ENCODE measurements at regions not wholly inside any gene's neighbourhood (a gene's known extent, or its start where the extent isn't known, plus 50 kb on each side); places are given as distances from the start of the nearest gene placed in this dataset.
A peak's percentile ranks its signal among the peaks of the same experiment; 100 is the strongest.
"Not testable (repeated sequence)": the region's sequence is repeated elsewhere in the genome, so short reads cannot be mapped to it uniquely, and the experiment has no call there.

DNA sequence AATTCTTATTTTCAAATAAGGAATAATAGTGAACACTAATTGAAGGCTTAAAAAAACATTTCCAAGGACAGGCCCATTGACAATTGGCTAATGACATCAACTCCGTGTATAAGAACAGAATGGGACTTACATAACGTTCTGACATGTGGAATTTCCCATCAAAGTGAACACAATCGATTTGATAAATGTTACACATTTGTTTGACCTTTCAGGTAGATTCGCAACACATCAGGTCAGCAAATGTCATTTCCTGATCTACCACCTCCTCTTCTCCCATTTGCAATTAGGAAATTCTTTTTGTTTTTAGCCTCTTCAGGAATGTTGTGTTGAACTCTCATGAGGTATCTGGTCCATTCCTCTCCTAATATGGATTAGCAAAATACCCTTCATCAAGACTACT lies 292.9 kb upstream of the SLC14A2 start:
- DNase-seq: no peak

DNA sequence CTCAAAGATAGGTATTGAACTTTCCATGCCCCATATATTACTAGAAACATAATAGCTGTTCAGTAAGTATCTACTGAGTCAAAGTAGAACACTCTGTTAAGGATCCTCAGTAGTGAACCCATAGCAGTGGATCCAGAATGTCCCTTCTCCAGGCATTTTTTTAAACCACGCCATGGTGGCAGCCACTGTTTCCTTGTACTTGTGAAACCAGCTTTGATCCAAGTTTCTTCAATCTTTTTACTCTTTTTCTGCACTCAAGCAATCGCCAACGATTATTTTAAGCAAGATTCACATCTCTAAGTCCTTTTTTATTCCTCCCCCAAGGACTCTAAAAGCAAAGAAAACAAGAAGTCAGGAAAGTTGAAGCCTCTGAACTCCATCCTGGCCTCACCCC lies 291.2 kb upstream of the SLC14A2 start:
- DNase-seq: no peak

DNA sequence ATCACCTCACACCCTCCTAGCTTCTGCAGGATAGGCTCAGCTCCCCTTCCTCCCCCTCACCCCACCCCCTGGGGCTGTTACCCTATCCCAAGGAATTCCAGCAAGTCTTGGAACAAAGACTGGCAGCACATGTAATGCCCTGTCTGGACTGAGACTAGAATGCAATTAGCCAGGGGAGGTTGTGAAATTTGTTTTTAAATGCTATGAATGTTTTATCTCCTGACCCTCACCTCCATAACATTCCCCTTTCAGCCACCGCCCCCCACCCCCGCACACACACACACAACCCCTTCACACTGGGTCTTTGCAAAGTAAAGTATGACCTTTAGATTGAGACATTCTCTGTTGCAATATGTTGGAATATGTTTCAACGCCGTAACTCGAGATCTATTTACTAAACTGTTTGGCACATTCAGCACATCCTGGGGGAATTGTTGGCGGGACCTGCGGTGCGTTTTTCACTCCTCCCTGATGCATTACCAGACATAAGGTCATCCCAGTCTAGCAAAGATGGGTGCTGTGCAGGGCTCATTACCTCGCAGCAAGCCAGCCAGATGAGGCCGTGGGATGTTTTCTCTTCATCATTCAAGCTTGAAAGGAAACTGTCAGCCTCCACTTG lies 290.7 kb upstream of the SLC14A2 start:
- no peak for DNase-seq

DNA sequence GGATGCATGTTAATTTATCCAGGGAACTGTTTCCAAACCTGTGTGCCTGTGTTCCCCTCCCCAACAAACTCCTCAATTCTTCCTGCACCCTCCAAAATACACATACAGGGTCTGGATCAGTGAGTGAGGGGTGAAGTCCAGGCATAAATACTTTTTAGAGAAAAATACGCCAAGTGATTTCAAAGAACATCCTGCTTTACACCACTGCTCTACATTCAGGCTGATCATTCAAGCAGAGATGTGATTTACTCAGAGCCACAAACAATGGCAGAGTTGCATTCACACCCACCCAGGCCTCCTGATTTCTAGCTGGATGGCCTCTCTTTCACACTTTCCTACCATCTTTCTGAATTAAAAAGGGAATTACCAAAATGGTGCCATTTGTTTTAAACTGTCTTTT lies 289.5 kb upstream of the SLC14A2 start:
- DNase-seq: no peak

DNA sequence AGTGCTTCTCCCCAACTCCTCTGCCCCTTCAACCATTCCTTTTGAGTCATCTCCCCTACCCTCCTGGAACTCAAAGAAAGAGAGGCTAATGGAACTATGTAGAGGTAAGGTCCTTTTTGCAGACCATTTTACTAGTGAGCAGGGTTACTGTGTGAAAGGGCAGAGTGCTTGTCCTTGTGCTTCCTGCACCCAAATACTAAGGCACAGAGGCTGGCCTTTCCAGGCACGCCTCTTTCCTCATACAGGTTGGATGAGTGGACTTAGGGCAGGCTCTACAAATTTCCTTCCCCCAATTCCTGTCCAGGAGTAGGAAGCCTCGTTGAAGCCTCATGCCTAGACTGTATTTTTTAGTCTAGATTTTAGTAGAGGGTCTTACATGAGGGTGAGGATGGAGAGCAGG lies 288.8 kb upstream of the SLC14A2 start:
- no peak for DNase-seq

DNA sequence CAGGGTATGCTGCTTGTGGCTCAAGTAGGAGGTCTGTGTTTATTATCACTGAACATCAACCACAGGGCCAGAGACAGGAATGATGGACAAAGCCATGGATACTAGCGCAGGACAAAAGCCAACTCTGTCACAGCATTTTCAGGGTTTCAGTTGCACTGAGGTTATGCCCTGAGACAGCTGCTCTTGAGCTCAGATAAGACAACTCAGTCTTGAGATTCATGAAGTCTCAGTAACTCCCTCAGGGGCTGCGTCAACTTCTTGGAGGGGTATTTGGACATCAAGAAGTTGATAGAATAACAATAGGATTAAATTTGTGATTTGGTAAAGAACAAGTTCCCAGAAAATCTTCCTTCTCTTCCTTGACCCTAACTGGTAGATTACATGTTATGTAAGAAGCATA lies 287.0 kb upstream of the SLC14A2 start:
- no peak for DNase-seq

DNA sequence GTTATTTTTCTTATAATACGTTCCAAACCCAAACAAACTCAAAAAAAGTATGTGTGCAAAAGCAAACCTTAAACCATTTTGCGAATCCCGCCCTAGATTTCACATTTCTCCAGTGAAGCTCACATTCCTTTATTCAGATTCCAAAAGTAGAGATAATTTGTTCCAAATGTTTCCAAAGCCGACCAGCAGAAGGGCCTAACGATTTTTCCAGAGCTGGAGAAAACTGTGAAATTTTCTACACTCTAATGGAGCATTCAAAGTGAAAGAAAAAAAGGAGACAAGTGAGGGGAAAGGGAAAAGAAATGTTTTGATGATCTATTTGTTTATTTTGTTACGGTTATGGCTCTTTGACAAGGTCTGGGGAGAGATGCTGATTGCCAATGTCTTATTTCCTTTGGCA lies 286.5 kb upstream of the SLC14A2 start:
- no peak for DNase-seq

DNA sequence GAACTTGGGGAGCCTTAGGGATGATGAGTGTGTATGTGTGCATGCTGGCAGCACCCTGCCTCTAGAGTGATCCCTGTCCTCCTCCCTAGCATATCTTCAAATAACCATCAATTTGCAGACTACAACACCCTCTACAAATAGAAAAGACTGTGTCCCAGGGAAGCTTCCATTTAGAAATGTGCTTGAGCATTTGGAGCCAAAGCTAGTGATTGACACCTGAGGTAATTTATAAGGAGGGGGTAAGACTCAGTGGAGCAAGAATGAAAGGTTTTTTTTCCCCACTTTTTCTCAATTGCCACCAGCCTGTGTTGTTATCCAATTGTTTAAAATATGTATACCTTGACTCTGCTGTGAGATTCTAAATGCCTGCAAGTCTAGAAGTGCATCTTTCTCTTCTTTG lies 286.0 kb upstream of the SLC14A2 start:
- DNase-seq: no peak

DNA sequence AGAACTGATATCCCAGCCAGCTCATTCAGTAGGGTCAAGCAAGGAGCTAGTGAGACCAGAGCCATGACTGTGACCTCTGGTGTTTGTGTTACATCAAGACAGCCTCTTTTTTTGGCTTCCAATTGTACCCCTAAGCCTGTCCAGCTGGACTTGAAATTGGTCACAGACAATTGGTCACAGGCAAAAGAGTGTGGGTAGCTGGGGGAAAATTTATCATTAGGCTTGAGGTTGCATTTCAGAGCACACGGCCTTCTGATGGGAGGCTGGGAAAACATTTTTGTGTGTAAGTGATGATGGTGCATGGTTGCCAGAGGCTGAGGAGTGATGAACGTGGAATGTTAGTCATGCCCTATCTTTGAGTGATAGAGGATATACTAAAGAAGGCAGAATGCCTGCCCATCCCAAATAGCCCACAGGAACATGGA lies 285.1 kb upstream of the SLC14A2 start:
- DNase-seq: no peak

DNA sequence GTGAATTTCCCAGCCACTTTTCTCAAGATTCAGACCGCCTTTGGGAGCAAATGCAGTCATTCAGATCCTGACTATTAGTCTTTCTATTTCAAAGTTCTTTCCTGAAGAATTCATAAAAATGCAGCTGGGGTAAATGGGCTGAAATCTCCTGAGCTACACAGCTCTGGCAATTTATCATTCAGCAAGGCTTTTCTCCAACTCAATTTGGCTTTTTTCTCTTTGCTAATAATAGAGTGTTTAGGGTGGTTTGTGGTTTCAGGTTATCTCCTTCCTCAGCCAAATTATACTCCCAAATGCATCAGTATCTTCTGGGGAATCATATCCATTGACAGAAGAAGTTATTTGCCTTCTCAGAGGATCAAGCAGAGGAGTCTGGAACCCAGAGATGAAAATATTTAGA lies 282.4 kb upstream of the SLC14A2 start:
- no peak for DNase-seq

DNA sequence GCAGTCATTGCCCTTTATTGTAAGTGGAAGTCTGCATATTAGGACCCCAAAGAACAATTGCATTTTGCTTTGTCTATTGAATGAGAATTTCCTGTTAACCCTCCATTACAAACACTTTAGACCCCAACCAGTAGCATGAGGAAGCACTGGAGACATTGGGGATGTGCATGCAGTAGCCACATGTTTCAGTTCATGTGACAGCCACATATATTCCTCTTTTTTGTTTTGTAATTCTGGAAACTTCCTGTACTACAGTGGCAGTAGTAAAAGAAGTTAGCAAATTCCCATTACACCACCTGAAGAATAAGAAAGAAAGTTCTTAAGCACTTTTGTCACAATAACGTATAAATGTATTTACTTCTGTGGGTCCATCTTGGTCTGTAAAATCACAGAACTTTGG lies 281.1 kb upstream of the SLC14A2 start:
- DNase-seq: peak; percentile 40

DNA sequence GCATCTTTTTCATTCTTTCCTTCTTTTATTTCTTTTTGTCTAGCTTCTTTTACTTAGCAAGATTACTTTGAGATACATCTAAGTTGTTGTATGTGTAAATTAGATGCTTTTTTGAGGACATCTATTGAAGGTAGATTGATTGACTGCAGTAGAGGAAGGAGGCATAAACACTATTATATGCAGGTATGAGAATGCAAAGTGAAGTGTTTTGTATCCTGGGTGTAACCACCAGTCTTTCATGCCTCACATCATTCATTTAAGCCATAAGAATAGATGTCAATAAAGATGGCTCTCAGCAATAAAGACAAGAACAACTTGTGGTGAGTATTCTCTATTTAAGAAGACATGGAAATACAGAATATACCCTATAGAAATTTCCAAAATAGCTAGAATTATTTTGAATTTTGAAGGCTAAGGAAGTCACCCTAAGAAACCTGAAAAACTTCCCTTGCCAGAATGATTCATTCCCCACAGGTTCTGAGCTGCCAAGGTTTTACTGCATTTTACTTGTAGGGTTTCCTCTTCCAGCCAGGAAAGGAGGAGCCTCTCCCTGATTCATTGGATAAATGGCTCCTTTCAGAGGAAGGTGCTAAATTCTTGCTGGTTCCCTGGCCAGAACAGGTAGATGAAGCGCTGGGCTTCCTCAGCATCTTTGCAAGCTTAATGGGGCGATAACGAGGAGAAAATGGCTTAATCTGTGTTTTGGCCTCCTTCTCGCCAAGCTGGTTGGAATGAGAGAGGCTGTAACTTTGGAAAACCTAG lies 279.8 kb upstream of the SLC14A2 start:
- DNase-seq: no peak

DNA sequence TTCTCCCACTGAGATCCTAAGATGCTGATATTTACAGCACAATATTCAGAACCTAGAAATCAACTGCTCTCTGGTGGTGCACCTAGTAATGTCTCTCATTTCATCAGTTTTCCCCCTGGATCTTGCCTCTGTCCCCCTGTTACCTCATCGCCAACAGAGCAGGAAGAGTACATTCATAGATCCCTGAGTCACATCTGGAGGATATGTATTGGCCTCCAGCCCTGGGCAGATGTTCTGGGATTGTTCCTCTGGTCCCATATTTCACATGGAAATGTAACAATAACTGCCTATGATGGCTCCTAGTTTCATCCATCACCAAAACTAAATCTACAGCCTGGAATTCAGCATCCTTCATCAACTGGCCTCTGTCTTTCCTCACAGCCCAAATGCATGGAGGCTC lies 278.8 kb upstream of the SLC14A2 start:
- DNase-seq: no peak

DNA sequence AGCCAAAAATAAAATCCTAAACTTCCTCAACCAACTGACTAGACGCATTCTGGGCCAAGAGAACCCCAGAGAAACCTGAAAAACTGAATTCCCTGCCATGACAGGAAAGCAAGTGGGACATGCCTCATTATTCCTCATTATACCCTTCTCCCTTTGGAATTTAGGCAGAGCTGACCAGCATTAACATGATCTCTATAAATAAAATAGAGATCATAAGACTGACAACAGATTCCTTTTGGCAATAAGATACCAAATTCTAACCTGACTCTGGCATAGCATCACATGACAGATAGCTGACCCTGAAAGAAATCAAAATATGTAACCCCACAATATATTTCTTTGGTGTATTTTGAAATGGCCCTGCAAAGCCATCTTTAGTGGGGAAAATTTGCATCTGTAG lies 277.8 kb upstream of the SLC14A2 start:
- no peak for DNase-seq

DNA sequence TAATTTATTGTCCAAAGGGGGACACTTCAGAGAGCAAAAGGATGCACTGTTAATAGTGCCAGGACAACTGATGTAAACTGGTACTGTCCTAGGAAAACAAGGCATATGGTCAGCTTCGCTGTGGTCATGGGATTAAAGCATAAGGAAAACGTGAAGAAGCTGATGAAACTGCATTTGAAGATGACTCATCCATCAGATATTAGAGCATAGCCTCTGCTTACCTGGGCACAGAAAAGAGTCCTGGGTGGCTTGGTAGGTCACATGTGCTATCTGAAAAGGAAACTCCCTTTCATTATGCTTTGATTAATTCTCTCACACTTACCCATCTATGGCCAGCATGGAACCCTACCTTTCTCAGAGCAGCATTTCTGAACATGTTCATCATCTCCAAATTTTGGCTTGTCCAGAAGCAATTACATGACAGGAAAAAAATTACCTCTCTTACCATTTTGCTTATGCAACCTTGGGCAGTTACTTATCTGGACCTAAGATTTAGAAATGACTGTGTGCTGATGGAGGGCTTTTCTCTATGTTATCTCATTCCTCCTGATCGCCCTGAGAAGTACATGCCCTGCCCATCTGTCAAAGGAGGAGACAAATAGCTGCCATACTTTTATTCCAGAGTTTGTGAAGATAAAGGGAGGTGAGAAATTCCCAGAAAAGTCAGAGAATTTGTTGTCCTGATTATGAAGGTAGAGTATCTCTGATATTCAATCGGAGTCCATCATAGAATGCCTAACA lies 275.3 kb upstream of the SLC14A2 start:
- no peak for DNase-seq

DNA sequence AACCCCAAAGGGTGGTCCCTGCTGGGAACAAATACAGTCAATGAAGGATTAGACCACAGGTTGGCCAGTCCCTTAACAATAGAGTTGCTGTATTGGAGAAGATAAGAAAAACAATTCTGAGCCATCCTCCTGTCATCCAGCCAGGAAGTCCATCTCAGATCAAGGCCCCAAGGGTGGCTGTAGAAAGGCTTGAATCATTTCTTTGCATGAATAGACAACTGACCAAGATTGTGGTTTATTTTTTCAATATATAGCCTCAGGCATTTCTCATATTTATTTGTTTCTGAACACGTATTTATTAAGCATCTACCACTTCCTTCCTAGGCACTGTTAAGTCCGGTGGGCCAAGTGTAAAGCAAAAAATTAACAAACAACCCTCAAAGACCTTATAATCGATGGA lies 274.4 kb upstream of the SLC14A2 start:
- DNase-seq: no peak

DNA sequence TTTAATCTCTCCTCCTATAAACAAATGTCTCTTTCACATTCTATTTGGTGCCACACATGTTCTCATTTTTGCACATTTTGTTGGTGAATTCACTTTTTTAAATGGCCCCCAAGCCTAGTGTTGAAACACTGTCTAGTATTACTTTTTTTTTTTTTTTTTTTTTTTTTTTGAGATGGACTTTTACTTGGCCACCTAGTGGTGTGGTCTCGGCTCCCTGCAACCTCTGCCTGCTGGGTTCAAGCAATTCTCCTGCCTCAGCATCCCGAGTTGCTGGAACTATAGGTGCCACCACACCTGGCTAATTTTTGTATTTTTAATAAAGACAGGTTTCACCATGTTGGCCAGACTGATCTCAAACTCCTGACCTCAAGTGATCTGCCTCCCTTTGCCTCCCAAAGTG lies 273.8 kb upstream of the SLC14A2 start:
- no peak for DNase-seq

DNA sequence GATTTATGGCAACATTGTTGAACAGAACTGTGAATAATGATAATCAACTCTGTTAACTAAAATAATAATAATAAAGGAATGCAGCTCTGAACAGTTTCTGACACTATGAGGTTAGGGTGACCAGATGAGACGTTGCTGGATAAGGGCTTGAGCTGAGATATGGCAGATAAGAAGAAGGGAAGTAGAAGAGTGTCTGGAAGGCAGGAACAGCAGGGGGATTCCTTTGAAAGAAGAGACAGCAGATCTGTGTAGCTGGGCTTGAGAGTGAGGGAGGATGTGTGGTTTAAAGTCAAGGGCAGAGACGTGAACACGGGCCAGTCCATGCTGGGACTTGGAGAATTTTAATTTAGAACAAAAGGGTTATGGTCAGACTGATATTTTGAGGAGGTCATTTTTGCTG lies 273.1 kb upstream of the SLC14A2 start:
- no peak for DNase-seq

DNA sequence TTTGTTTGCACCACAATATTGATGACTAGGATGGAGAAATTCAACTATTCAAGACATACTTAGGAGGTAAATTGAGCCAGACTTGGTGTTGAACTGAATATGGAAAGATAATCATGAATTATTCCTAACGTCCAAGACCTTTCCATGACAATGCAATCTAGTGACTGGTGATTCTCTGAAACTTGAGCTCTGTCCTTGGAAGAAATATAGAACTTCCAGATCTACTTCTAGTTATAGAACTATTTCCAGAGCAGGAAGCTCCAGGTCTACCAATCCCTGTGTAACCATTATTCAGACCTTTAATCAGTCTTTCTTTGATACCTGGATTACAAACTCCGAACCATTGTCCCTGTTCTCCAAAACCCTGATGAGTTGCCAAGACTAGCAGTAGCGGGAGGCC lies 272.6 kb upstream of the SLC14A2 start:
- DNase-seq: no peak

DNA sequence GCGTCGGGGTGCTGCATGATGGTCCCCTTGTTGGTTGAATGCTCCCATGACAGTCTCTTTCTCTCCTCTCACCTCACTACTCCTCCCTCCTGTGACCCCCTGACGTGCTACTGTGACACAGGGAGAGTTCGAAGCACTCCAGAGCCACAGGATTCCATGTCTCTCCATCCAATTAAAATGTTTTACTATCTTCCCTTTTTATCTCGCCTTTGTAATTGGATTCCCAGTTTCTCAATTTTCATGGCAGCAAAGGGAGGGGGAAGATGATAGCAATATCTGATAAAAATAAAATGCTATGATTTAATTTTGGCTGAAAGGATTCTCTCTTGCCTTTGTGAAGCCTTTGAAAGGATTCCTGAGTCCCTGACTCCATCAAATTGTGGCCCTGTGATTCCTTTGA lies 271.9 kb upstream of the SLC14A2 start:
- no peak for DNase-seq

DNA sequence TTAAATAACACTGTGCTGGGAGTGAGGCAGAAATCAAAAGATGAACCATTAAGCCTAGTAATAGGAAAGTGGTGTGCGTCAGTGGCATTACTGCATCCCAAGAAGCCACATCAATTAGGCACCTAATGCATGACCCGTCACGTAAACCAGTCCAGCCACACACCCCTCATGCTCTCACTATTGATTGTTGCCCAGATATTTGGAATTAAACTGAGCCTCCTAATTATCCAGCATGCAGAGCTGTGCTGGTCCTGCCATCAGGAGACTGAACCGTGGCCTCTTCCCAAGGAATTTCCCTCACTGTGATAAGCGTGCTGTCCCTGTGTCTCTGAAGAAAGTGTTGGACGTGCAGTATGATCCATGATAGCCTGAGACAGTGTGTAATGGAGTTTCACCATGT lies 270.6 kb upstream of the SLC14A2 start:
- DNase-seq: not testable (repeated sequence)

DNA sequence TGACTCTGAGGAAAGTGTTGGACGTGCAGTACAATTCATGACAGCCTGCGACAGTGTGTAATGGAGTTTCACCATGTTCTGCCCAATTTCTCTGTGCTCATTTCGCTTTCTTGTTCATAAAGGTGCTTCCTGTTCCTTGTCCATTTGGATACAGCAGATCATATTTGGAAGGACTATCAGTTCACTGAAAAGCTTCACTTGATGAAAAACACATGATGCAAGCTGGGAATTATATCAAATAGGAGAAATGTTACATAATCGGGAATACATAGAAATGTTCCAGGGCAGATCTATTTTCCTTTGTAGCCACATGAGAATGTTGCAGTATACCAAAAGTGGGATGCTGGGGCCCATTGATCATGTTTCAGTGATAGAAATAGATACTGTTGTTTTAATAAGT lies 266.3 kb upstream of the SLC14A2 start:
- no peak for DNase-seq

DNA sequence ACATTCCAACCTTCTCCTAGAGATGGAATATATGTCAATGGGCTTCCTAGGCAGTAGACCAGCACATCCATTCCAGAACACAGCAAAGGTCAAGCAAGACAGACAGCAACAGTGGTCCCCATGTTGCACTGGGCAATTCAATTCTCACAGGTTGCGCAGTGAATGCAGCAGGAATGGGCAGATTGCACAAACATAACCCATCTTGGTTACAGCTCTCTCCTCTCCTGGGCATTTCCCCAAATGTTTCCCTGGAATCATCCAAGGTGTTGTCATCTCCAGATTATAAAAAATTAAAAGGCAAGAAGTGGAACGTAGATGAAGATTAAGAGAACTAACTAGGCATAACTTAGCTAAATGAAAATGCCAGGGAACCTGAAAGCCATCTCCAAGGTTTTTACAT lies 265.8 kb upstream of the SLC14A2 start:
- no peak for DNase-seq

DNA sequence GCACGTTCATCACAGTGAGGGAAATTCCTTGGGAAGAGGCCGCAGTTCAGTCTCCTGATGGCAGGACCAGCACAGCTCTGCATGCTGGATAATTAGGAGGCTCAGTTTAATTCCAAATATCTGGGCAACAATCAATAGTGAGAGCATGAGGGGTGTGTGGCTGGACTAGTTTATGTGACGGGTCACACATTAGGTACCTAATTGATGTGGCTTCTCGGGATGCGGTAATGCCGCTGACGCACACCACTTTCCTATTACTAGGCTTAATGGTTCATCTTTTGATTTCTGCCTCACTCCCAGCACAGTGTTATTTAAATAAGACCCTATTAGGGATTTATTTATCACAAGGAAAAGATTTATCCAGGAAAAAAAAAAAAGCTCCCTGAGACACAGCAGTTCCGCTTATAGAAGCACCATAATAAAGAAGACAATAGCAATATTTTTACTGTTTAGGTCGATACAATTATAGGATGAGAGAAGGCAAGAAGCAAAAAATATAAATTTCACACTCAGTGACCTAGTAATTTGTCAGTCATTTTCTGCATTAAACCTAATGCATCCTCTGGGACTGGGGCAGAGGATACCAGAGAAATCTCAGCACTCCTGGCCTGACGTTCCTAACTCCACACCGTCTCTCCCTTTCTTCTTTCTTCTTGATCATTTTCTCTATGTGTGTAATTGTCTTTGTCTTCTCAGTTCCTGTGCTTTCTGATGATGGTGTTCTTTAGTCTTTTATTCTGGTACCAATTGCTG lies 264.7 kb upstream of the SLC14A2 start:
- no peak for DNase-seq
